Myocyte (in vitro differentiated cells): ENCODE measurements at regions not wholly inside any gene's neighbourhood (a gene's known extent, or its start where the extent isn't known, plus 50 kb on each side); places are given as distances from the start of the nearest gene placed in this dataset.

Experiments used
- DNase-seq: peaks from one replicate; pipeline ENCODE4 v3.0.0-alpha.2; 2012; ENCODE audit warnings: low read depth

GRCh38 chr4:179076865-179077264 lies 1634.6 kb upstream of the AGA start:
- no peak for DNase-seq

GRCh38 chr4:179095585-179096221 lies 1653.5 kb upstream of the AGA start:
- peak; percentile 6 for DNase-seq

GRCh38 chr4:179097741-179098140 lies 1655.5 kb upstream of the AGA start:
- DNase-seq = peak; percentile 2

GRCh38 chr4:179110356-179110755 lies 1668.1 kb upstream of the AGA start:
- DNase-seq = no peak

- no peak for DNase-seq
Observed at GRCh38 chr4:179110816-179111215, 1668.6 kb upstream of the AGA start.

GRCh38 chr4:179112441-179113170 lies 1670.4 kb upstream of the AGA start:
- DNase-seq = no peak

GRCh38 chr4:179114615-179115014 lies 1672.4 kb upstream of the AGA start:
- no peak for DNase-seq

GRCh38 chr4:179116011-179116410 lies 1673.8 kb upstream of the AGA start:
- no peak for DNase-seq

- no peak for DNase-seq
Observed at GRCh38 chr4:179116581-179116980, 1674.3 kb upstream of the AGA start.

GRCh38 chr4:179123084-179123483 lies 1680.8 kb upstream of the AGA start:
- DNase-seq = no peak

- DNase-seq = no peak
Observed at GRCh38 chr4:179124419-179124818, 1682.2 kb upstream of the AGA start.

GRCh38 chr4:179124957-179125356 lies 1682.7 kb upstream of the AGA start:
- DNase-seq = no peak

GRCh38 chr4:179125870-179126269 lies 1683.6 kb upstream of the AGA start:
- no peak for DNase-seq

- DNase-seq = no peak
Observed at GRCh38 chr4:179128299-179128698, 1686.1 kb upstream of the AGA start.

GRCh38 chr4:179130122-179130714 lies 1688.0 kb upstream of the AGA start:
- no peak for DNase-seq

- DNase-seq = no peak
Observed at GRCh38 chr4:179145746-179146525, 1703.7 kb upstream of the AGA start.

- DNase-seq = no peak
Observed at GRCh38 chr4:179151770-179152169, 1709.5 kb upstream of the AGA start.

- DNase-seq = no peak
Observed at GRCh38 chr4:179163147-179163546, 1720.9 kb upstream of the AGA start.

GRCh38 chr4:179164267-179164999 lies 1722.2 kb upstream of the AGA start:
- no peak for DNase-seq

GRCh38 chr4:179165000-179165738 lies 1722.9 kb upstream of the AGA start:
- DNase-seq = no peak
